A673 (cell line): ENCODE measurements at regions not wholly inside any gene's neighbourhood (a gene's known extent, or its start where the extent isn't known, plus 50 kb on each side); places are given as distances from the start of the nearest gene placed in this dataset.

ENCODE experiments used
- BruUV-seq: library from RNA; stranded (reverse); fragments of 400-500 nt; replicated peaks from 2 replicates; lab custom pipeline; 2021; lab: Mats Ljungman, UMichigan
- CTCF ChIA-PET: fragments of 300-600 bp; sonication (Branson Sonifier 250); formaldehyde crosslinking; loops from one replicate; lab custom pipeline; 2022; ENCODE audit warnings: antibody characterized with exemption; lab: Charles Lee
- POLR2A ChIA-PET: fragments of 300-600 bp; sonication (Branson Sonifier 250); formaldehyde crosslinking; loops from one replicate; lab custom pipeline; 2022; ENCODE audit warnings: antibody characterized with exemption; ENCODE audit not compliant: low non-redundant PET; lab: Charles Lee
- DNase-seq: peaks from one replicate; pipeline ENCODE4 v3.0.0-alpha.2; 2015; ENCODE audit warnings: low spot score
- H3K27ac ChIP-seq: fragments of 200-600 bp; sonication (generic); 2 replicates; pipeline ENCODE4 v1.5.1; 2016; ENCODE audit warnings: mixed run types, low read depth, mild to moderate bottlenecking, mixed read lengths, antibody characterized with exemption, low read length; ENCODE audit not compliant: poor library complexity, severe bottlenecking
- H3K27me3 ChIP-seq: fragments of 200-600 bp; sonication (generic); replicated peaks from 2 replicates; pipeline ENCODE4 v1.6.1; 2017; ENCODE audit warnings: mixed run types, low read depth, mild to moderate bottlenecking, mixed read lengths, antibody characterized with exemption, low read length; ENCODE audit not compliant: insufficient read depth, poor library complexity
- H3K36me3 ChIP-seq: fragments of 200-600 bp; sonication (generic); 2 replicates; pipeline ENCODE4 v1.6.1; 2016; ENCODE audit warnings: mixed run types, mild to moderate bottlenecking, mixed read lengths, antibody characterized with exemption, low read length; ENCODE audit not compliant: insufficient read depth, poor library complexity, severe bottlenecking
- H3K4me1 ChIP-seq: fragments of 200-600 bp; sonication (generic); 2 replicates; pipeline ENCODE4 v1.6.1; 2017; ENCODE audit warnings: mixed run types, mild to moderate bottlenecking, mixed read lengths, antibody characterized with exemption, low read length; ENCODE audit not compliant: insufficient read depth, poor library complexity, severe bottlenecking
- H3K4me3 ChIP-seq: fragments of 200-600 bp; sonication (generic); 2 replicates; pipeline ENCODE4 v1.5.1; 2016; ENCODE audit warnings: low read depth, mixed run types, mild to moderate bottlenecking, mixed read lengths, low read length; ENCODE audit not compliant: poor library complexity, severe bottlenecking
- H3K9me3 ChIP-seq: fragments of 200-600 bp; sonication (generic); 2 replicates; pipeline ENCODE4 v1.6.1; 2016; ENCODE audit warnings: mixed run types, low read depth, mild to moderate bottlenecking, mixed read lengths, antibody characterized with exemption, low read length; ENCODE audit not compliant: poor library complexity, severe bottlenecking
- CTCF ChIP-seq: fragments of 300-800, 200-600 bp; sonication (generic); conservative IDR thresholded peaks from 2 replicates; pipeline ENCODE4 v1.5.1; 2017; ENCODE audit warnings: low read depth, mild to moderate bottlenecking, antibody characterized with exemption, low read length, moderate library complexity, mixed read lengths
- EZH2 ChIP-seq: fragments of 200-600 bp; sonication (generic); IDR thresholded peaks from 2 replicates; pipeline ENCODE4 v1.6.1; 2017; ENCODE audit warnings: borderline replicate concordance, low read depth, mild to moderate bottlenecking, mixed read lengths, antibody characterized with exemption, low read length; ENCODE audit not compliant: poor library complexity, severe bottlenecking
- intact Hi-C: fragments of 100-400 bp; cut with micrococcal nuclease; formaldehyde crosslinking; loops from one replicate; pipeline ENCODE4 v1.10.0; 2022; ENCODE audit not compliant: unreplicated experiment

- BruUV-seq, result no TSS peak
- no peak for TF ChIP-seq CTCF
- no peak for TF ChIP-seq EZH2
- no peaks in the 10 kb centered on the region for H3K4me1 ChIP-seq
- no peaks in the 10 kb centered on the region for H3K36me3 ChIP-seq
- CTCF ChIA-PET, result no interaction called here
- no peaks in the 10 kb centered on the region for H3K27me3 ChIP-seq
- no peak for DNase-seq
- no peak overlapping the region for H3K4me3 ChIP-seq
- intact Hi-C loops, result no loop called here
- no peak overlapping the region for H3K27ac ChIP-seq
- H3K9me3 ChIP-seq, result no peaks in the 10 kb centered on the region
- POLR2A ChIA-PET, result no interaction called here
Observed at GRCh38 chr17:45702666-45703266, 81.4 kb upstream of the CRHR1 start.

- H3K27me3 ChIP-seq, result no peaks in the 10 kb centered on the region
- no peaks in the 10 kb centered on the region for H3K4me1 ChIP-seq
- no peak for TF ChIP-seq CTCF
- no peak for TF ChIP-seq EZH2
- no peak for DNase-seq
- ChIA-PET CTCF (no interaction called here), POLR2A (no interaction called here)
- BruUV-seq, result no TSS peak
- intact Hi-C loops, result no loop called here
- H3K4me3 ChIP-seq, result no peak overlapping the region
- H3K9me3 ChIP-seq, result no peaks in the 10 kb centered on the region
- H3K27ac ChIP-seq, result no peak overlapping the region
- no peaks in the 10 kb centered on the region for H3K36me3 ChIP-seq
Observed at GRCh38 chr17:45703348-45703747, 80.8 kb upstream of the CRHR1 start.

GRCh38 chr17:45703806-45704205 lies 80.3 kb upstream of the CRHR1 start:
- no peaks in the 10 kb centered on the region for H3K9me3 ChIP-seq
- TF ChIP-seq EZH2 (no peak), CTCF (no peak)
- H3K27ac ChIP-seq, result no peak overlapping the region
- POLR2A ChIA-PET, result no interaction called here
- CTCF ChIA-PET, result no interaction called here
- no peaks in the 10 kb centered on the region for H3K36me3 ChIP-seq
- H3K4me3 ChIP-seq, result no peak overlapping the region
- no peak for DNase-seq
- no peaks in the 10 kb centered on the region for H3K27me3 ChIP-seq
- intact Hi-C loops, result no loop called here
- no TSS peak for BruUV-seq
- H3K4me1 ChIP-seq, result no peaks in the 10 kb centered on the region
